ENCODE measurements at regions not wholly inside any gene's neighbourhood (a gene's known extent, or its start where the extent isn't known, plus 50 kb on each side); places are given as distances from the start of the nearest gene placed in this dataset.

GRCh38 chr12:92039046-92039445, 106.6 kb downstream of the BTG1 start:
- WGBS (ENCODE audit: low lambda C conversion rate, missing lambda C conversion rate): 95% methylated on average over 3 of the region's 3 CpGs

GRCh38 chr12:92038476-92038875, 107.2 kb downstream of the BTG1 start:
- no peaks in the 10 kb centered on the region for H3K27me3 ChIP-seq
- no peak overlapping the region for H3K4me3 ChIP-seq
- no peak overlapping the region for H3K4me2 ChIP-seq
- H3K27ac ChIP-seq: no peak overlapping the region
- peaks cover 21% of the 10 kb centered on the region for H3K4me1 ChIP-seq (ENCODE audit: insufficient read depth)
- no peaks in the 10 kb centered on the region for H4K20me1 ChIP-seq (ENCODE audit: insufficient read depth, poor library complexity, severe bottlenecking)
- TF ChIP-seq EZH2 (IDR thresholded peaks at IDR 0.05; ENCODE audit: borderline replicate concordance) (no peak), CTCF (IDR thresholded peaks at IDR 0.05; ENCODE audit: poor library complexity) (no peak), EZH2phosphoT487 (IDR thresholded peaks at IDR 0.05; ENCODE audit: low read depth, severe bottlenecking, unreplicated experiment) (no peak)
- WGBS (ENCODE audit: low lambda C conversion rate, missing lambda C conversion rate): 92% methylated on average over 4 of the region's 4 CpGs
- no peak for DNase-seq (ENCODE audit: low spot score)
- H3K79me2 ChIP-seq: no peaks in the 10 kb centered on the region
- no peaks in the 10 kb centered on the region for H3K9me3 ChIP-seq (ENCODE audit: low read depth)
- no peaks in the 10 kb centered on the region for H3K9me2 ChIP-seq (replicated peaks; ENCODE audit: insufficient read depth)
- H3K36me3 ChIP-seq (replicated peaks; ENCODE audit: insufficient read depth, low read depth): no peaks in the 10 kb centered on the region
- H2AFZ ChIP-seq: no peak overlapping the region

More at GRCh38 chr12:92039046-92039445, 106.6 kb downstream of the BTG1 start:
- H3K9me2 ChIP-seq (replicated peaks; ENCODE audit: insufficient read depth): no peaks in the 10 kb centered on the region
- no peaks in the 10 kb centered on the region for H4K20me1 ChIP-seq (ENCODE audit: insufficient read depth, poor library complexity, severe bottlenecking)
- H3K4me3 ChIP-seq: no peak overlapping the region
- no peaks in the 10 kb centered on the region for H3K79me2 ChIP-seq
- no peak overlapping the region for H3K4me2 ChIP-seq
- no peak for DNase-seq (ENCODE audit: low spot score)
- no peaks in the 10 kb centered on the region for H3K36me3 ChIP-seq (replicated peaks; ENCODE audit: insufficient read depth, low read depth)
- H2AFZ ChIP-seq: no peak overlapping the region
- TF ChIP-seq EZH2 (IDR thresholded peaks at IDR 0.05; ENCODE audit: borderline replicate concordance): no peak
- no peak for TF ChIP-seq EZH2phosphoT487 (IDR thresholded peaks at IDR 0.05; ENCODE audit: low read depth, severe bottlenecking, unreplicated experiment)
- TF ChIP-seq CTCF (IDR thresholded peaks at IDR 0.05; ENCODE audit: poor library complexity): no peak
- no peaks in the 10 kb centered on the region for H3K27me3 ChIP-seq
- H3K9me3 ChIP-seq (ENCODE audit: low read depth): no peaks in the 10 kb centered on the region
- peaks cover 21% of the 10 kb centered on the region for H3K4me1 ChIP-seq (ENCODE audit: insufficient read depth)
- no peak overlapping the region for H3K27ac ChIP-seq

- no peaks in the 10 kb centered on the region for H3K9me3 ChIP-seq (ENCODE audit: low read depth)
- no peak overlapping the region for H2AFZ ChIP-seq
- no peaks in the 10 kb centered on the region for H3K9me2 ChIP-seq (replicated peaks; ENCODE audit: insufficient read depth)
- H3K4me1 ChIP-seq (ENCODE audit: insufficient read depth): peaks cover 21% of the 10 kb centered on the region
- peak; percentile 37 for DNase-seq (ENCODE audit: low spot score)
- H3K4me2 ChIP-seq: no peak overlapping the region
- no peak overlapping the region for H3K27ac ChIP-seq
- no peaks in the 10 kb centered on the region for H3K36me3 ChIP-seq (replicated peaks; ENCODE audit: insufficient read depth, low read depth)
- TF ChIP-seq CTCF (IDR thresholded peaks at IDR 0.05; ENCODE audit: poor library complexity): no peak
- no peak for TF ChIP-seq EZH2phosphoT487 (IDR thresholded peaks at IDR 0.05; ENCODE audit: low read depth, severe bottlenecking, unreplicated experiment)
- no peak for TF ChIP-seq EZH2 (IDR thresholded peaks at IDR 0.05; ENCODE audit: borderline replicate concordance)
- WGBS (ENCODE audit: low lambda C conversion rate, missing lambda C conversion rate): 88% methylated on average over 6 of the region's 6 CpGs
- no peak overlapping the region for H3K4me3 ChIP-seq
- H4K20me1 ChIP-seq (ENCODE audit: insufficient read depth, poor library complexity, severe bottlenecking): no peaks in the 10 kb centered on the region
- H3K79me2 ChIP-seq: no peaks in the 10 kb centered on the region
- H3K27me3 ChIP-seq: no peaks in the 10 kb centered on the region
These were observed 108.7 kb downstream of the BTG1 start for GRCh38 chr12:92036771-92037453.

Measured in hepatocyte (in vitro differentiated cells).